HG02973 (cell line): ENCODE measurements at regions not wholly inside any gene's neighbourhood (a gene's known extent, or its start where the extent isn't known, plus 50 kb on each side); places are given as distances from the start of the nearest gene placed in this dataset.

Source experiments
- ATAC-seq: cut with Tn5 transposase; IDR thresholded peaks from one replicate; pipeline ENCODE4 v1.9.1; 2021; ENCODE audit warnings: moderate library complexity; ENCODE audit not compliant: unreplicated experiment

DNA sequence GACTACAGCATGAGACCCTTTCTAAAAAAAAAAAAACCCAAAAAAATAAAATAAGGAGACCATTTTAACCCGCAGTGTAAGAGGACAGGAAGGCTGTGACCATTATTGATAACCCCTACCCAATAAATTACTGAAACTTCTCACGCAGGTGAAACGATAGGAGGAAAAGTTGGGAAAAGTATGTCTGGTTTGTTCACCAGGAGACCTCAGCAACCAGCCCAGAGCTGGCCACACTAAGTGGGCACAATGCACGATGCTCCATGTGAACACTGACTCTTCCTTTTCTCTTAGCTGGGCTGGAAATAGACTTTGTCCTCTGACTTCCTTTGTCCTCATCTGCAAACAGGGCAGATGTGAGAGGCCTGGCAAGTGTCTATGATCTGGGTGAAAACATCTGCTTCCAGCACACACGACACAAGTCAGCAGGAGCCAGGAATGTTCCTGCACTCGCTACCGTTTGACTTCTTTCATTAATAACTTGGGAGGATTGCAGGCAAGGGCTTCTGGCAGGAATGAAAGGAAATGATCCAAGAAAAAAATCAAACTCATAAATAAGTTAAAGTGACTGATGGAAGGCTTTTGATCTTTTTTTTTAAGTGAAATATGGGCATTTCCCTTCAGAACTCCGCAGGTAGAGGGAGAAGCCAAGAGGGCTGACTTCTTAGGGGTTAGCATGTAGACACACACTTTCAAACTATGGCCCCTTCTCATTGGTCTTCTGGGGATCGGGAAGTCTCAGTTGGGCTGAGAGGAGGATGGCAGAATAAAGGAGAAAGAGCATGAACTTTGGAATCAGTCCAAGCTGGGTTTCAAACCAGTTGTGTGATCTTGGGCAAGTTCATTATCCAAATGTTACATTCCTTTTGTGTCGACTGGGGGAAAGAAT lies 137.4 kb upstream of the MYCN start:
- ATAC-seq, result no peak

- no peak for ATAC-seq
Measured at GRCh38 chr2:15803543-15804245, 136.7 kb upstream of the MYCN start.

DNA sequence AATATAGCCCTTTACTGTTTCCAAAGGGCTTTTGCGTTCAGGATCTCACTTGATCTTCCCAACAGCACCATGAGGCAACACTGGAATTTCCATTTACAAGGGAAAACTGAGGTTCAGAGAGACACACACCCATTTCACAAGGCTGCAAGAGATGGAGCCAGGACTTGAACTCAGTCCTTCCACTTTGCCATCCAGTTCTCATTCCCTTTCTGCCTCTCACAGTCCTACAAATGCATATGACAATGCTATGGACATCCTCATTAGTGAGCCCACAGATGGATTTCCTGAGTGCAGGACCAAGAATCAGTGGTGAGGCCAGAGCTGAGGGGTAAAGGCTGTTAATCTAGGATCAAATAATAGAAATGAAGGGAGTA lies 136.1 kb upstream of the MYCN start:
- ATAC-seq, result no peak

- no peak for ATAC-seq
Measured at GRCh38 chr2:15804691-15805090, 135.7 kb upstream of the MYCN start.

GRCh38 chr2:15805206-15805605 lies 135.1 kb upstream of the MYCN start:
- ATAC-seq, result no peak

DNA sequence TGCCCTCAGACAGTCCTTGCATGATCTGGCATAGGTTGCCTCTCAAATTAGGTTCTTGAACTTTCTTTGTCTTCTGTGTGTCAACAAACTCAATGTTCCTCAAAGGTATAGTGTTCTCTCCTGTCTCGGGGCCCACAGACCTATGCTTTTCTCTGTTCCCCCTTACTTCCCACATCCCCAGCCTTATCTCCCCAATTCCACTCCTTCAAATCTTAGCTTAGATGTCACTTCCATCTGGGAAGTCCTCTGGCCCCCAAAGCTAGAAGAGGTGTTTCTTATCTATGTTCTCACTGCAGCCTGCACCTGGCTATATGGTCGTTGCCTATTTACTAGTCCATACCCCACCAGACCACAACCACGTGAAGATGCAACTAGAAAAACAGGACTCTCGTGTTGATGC lies 134.6 kb upstream of the MYCN start:
- no peak for ATAC-seq

- no peak for ATAC-seq
Measured at GRCh38 chr2:15806801-15807417, 133.4 kb upstream of the MYCN start.

DNA sequence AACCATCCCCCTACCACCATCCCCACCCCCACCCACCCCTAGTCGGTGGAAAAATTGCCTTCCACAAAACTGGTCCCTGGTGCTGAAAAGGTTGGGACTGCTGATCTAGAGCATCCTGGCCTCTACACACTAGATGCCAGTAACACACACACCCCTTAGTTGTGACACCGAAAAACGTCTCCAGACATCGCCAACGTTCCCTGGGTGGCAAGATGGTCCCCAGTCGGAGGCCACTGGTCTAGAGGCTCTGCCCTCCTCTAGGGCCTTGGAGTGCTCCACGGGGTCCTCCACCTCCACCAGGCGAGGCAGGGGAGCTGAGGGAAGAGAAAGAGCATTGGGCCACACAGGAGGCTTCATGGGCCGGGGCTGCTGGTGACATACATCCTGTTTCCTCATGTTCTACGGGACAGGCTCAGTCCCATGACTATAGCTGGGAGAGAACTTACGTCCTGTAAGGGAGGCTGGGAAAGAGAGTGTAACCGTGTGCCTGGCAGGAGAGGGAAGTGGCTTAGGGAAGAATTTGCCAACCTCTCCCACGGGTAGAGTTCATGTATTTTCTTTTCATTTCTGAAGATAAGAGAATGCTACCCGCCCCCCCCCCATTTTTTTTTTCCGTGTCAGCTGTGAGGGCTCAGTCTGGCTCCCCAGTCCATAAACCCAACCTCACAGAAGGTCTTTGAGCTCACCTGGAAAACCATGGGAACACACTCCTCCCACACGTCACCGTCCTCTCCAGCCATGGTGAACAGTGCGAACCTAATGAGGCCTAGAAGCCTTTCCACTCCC lies 132.7 kb upstream of the MYCN start:
- ATAC-seq, result no peak

DNA sequence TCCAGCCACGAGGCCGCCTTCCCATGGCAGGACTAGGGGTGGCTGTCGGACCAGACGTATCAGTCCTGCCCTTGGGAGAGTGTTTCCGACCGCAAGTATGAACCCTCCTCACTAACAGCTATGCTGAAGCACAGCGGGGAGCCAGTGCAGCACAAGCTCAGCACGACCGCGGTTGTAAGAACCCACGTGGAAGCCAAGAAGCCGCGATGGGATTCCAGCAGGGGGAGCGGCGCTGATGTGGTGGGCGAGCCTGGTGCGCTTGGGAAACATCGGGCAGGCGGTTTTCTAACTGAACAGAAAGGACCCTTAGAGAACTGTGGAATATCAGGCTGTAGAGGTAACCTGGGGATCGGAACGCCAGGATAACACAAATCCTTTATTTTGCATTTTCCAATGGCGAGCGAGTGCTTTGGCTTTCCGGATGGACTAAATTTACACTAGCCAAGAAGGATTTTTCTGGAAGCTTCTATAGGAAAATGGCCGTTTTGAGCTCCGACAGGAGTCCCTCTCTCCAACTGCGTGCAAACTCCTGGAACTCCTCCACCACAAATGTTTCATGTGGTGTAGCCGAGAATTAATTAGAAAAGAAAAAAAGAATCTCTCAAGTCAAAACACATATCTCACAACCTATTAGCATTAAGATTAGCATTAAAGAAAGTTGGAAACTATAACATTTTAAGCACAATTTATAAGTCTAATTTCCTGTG lies 132.0 kb upstream of the MYCN start:
- no peak for ATAC-seq

GRCh38 chr2:15808944-15809343 lies 131.4 kb upstream of the MYCN start:
- ATAC-seq, result no peak

DNA sequence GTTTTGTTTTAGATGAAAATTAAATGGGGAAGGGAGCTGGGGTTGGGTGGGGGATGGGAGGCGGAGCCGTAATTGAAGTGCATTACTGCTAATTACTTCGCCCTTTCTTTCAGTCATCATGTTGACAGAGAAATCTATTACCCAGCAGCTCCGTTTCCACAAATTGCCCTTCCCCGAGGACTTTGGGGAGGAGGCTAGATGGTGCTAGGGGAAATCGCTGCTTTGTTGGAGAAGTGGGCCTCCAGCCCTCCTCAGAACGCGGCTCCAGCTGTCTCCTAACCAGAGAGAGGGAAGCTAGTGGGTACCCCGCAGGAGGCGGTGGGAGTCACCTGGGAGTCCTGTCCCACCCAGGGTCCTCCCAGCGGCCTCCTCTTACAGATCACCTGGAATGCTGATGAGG lies 130.9 kb upstream of the MYCN start:
- ATAC-seq, result no peak

- no peak for ATAC-seq
Measured at GRCh38 chr2:15810477-15811150, 129.7 kb upstream of the MYCN start.

DNA sequence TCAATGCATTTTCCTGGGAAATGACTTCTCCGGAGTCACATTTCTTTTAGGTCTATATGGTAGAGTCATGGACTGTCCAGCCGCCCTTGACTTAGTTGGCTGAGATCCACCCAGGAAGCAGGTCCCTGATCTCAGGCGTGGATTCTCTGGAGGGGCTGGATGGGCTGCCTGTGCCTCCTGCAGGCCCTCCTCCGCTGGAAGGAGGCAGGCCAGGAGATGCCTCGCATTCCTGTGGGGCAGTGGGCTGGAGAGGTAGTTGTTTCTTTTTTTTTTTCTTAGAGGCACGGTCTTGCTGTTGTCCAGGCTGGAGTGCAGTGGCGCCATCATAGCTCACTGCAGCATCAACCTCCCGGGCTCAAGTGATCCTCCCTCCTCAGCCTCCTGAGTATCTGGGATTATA lies 129.0 kb upstream of the MYCN start:
- ATAC-seq, result no peak

DNA sequence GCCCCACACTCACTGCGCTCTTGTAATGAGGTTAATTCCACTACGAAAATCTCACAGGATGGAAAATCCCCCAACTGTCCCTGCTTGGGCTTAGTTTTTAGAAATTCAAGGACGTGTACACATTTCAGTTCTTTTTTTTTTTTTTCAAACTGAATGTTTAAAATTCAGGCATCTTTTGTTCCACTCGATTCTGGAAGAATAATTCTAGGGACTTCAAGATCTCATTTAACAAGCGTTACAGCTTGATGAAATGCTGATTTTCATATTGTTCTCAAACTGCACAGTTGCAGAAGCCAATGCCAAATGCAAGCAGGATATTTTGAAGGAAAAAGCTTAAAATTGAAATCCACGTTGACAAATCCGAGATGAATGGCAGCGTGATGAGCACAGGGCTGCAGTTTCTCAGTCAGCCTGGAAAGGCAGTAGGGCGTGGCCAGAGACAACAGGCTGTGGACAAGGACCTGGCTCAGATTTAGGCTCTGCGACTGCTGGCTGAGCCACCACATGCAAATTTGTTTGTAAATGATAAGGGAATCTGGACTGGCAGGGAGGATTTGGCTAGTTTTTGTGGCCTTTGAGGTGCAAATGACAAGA lies 128.1 kb upstream of the MYCN start:
- no peak for ATAC-seq

GRCh38 chr2:15813481-15814266 lies 126.7 kb upstream of the MYCN start:
- no peak for ATAC-seq

DNA sequence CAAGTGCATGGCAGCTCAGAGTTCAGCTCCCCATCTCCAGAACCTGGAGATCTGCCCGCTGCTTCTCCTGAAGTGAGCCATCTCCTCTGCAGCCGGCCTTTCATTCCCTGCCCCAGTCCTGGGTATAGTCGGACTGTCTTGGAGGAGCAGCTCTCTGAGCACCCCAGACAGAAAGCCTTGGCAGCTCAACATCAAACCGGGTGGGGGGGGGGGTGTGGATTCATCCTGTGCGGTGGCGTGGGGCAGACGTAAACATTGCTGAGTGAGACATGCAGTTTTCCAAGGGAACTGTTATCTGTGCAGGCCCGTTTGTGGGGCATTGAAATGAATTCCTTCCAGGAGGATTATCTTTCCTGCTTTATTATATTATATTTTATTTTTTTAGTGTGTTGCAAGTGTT lies 125.9 kb upstream of the MYCN start:
- no peak for ATAC-seq

DNA sequence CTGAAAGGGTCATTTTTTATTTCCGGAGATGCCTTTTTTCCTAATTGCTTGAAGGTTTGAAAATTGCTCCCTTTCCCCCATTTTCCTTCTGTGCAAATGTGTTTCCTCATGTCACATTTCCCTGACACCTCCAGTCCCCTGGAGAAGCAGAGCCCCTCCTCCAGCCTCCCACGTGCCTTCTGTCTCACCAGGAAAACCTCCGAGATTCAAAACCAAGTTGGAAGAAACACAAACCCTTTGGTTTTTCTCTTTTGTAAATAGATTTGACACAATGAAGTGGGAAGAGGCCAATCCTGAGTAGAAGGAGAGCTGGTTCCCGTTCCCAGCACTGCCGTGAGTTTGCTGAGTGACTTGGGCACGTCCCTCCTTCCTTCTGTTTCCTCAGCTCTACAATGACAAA lies 125.4 kb upstream of the MYCN start:
- no peak for ATAC-seq

- no peak for ATAC-seq
Measured at GRCh38 chr2:15816226-15816625, 124.1 kb upstream of the MYCN start.
